Hepatic stellate cell (primary cell): ENCODE measurements at regions not wholly inside any gene's neighbourhood (a gene's known extent, or its start where the extent isn't known, plus 50 kb on each side); places are given as distances from the start of the nearest gene placed in this dataset.

Experiments used
- DNase-seq: peaks from one replicate; pipeline ENCODE4 v3.0.0; 2011; ENCODE audit warnings: low spot score

DNA sequence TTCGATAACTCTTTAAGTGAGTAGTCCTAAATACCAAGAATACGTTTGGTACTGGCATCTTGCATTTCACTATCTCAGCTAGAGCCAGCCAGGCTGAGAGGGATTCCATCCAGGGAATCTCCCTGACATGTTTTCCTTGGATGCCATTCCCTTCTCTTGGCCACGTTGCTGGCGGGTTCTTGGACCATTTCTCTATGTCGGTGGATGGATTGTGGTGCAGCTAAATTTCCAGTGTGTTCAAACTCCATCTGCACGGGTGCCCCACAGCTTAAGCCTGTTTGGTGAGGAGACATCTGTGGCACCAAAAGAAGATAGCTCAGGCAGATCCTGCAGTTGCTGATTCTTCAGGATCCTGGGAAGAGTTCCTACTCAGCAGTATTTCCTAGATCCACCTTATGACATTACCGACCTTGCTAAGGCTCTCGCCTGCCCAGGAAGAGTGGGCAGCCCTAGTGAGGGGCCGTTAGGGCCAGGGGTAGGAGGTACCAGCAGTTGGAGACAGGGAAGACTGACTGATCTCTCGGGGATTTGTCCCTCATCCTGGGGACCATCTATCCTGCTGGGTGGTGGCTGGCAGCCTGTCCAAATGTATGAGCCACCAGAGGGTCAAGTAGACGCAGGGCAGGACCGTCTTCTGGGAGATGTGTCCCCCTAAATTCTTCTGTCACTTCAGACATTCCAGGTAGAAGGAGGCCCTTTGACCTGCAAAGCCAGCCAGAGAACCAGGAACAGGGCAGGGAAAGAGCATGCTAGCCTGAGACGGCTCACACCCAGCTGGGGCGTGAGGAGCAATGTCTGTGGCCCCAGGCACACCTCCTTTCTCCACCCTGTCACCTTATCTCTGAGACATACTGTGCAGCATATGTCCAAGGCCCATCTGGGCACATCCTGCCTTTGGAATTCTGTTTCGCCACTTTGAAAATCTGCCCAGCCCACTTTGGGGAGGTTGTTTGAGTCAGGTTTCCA, 72.6 kb upstream of the CAPRIN2 start:
- no peak for DNase-seq

DNA sequence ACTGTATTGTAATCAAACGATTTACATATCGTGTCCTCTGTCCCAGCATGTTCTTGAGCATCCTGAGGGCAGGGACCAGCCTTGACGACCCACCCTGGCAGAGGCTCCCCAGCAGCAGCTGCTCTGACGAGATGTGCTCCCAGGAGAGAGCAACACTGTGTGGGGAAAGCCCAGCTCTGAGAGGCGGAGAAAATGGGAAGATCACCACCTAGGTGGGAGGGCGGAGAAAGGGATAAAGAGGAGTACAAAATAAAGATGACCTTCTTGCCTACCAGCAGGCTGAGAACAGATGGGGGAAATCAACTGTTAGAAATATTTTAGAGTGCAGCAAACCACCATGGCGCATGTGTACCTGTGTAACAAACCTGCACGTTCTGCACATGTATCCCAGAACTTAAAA, 71.5 kb upstream of the CAPRIN2 start:
- no peak for DNase-seq

DNA sequence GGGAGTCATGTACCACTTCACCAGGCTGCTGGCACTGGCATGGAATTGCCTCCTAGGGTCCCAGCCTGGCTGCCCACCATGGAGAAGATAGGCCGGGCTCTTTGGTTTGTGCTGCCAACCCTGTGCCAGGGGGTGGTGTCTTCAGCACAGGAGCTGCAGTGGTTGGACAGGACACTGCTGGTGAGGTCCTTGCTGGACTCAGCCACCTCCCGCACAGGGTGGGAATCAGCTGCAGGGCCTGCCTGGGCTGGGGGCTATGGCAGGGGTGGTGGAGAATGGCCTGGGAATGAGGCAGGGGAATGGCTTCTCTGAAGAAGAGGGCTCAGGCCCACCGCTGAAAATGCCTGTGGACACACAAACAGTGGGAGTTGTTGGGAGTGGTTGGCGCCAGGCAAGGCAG, 70.6 kb upstream of the CAPRIN2 start:
- DNase-seq: no peak

DNA sequence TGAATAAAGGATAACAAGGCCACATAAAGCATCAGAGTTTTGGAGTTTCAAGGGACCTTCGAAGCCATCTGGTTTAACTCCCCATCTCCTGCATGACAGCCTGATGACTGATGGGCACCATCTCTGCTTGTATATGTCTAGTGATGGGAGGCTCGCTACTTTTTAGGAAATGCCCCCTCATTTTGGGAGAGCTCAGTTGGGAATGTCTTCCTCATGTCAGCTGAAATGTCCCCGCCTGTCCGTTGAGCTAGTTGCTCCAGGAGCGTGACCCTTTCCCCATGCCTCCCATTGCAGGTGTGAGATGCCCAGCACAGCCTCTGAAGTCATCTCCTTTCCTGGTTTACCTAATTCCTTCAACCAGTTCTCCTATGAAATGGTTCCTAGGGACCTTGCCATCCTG, 69.6 kb upstream of the CAPRIN2 start:
- no peak for DNase-seq

DNA sequence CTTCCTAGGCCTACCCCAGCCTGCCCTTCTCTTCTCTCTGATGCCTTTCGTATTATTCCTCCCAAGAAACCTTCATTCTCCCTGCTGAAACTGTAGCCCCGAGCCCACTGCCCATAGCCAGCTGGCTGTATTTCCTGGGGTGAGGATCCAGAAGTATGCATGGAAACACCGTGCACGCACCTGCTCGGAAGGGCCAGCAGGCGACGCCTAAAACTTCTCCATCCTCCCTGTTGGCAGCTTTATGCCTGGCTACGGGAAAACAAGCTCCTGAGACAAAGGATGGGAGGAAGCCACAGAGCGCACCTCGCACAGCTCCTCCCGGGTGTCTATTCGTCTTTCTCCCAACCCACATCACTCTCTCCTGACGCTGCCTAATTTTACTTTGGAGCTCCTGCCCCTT, 69.0 kb upstream of the CAPRIN2 start:
- DNase-seq: no peak

DNA sequence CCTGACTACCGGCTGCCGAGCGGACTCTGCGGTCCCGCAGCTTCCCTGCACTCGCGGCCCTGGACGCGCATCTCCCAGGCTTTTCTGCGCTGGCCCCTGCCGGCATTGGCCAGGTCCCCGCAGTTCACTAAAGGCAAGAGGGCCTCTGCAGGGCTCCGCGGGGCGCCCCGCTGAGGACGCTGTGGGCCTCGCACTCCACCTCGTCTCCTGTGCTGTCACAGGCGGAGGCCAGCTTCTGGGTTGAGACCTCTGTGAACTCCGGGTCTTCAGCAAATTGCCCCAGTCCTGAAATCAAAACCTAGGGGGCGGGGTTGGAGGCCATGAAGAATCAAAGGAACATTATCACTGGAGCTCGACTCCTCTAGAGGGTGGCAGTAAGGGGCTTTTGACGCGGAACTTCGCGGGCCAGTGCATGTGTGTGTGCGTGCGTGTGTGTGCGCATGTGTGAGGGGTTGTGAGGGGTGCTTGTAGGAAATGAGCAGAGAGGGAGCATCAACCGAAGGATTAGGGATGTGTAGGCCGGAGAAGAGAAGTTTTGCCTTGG, 68.5 kb upstream of the CAPRIN2 start:
- DNase-seq: peak; percentile 32

DNA sequence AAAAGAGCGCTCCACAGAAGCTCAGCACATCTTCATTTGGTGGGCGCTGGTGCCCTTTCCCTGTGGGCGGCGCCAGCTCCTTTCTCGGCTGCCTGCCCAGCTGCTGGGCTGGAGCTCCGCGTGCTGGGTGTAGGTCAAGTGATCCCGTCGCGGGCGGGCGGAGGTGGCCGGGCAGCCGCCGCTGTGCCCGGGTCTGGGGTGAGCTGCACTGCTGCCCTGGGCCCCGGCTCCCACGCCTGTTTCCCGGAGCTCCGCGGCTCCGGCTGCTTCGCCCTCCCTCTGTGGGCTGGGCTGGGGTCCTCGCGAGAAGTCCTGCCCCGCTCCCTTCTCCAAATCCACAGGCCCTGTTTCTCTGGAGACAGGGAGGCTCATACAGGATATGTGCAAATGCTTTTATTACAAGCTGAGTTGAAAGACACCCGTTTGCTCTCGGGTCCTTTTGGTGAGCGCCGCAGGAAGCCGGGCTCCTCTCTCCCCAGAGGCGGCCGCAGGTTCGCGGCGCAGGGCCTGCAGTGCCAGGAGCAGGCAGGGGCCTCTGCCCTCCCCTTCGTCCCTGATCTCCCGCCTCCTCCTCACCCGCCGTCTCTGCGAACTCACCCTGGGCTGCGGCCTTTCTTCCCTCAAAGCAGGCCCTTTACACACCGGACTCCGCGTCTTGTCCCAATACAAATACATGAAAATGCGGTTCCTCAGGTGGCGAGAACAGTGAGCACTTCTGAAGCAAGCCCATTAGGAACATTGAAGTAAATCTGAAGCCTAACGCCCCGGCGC, 67.8 kb upstream of the CAPRIN2 start:
- peak; percentile 57 for DNase-seq

DNA sequence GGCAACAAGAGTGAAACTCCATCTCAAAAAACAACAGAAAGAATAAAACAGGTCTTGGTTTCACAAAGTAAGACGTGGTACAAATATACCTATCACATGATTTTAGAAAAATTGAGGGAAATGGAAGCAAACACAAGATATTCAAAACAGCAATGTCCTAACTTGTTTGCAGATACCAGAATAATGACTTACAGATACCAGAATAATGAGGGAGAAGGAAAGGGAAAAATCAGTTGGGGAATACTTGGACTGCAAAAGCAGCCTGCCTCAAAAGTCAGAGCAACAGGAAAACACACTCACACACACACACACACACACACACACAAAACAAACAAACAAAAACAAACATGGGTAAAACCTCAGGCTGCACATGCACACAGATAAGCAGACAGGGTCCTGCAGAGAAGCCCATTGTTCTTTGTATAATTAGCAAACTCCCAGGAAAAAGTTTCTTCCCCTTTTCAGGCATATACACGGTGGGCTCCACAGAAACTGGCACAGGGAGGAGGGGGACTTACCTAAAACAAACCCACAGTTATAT, 65.7 kb upstream of the CAPRIN2 start:
- DNase-seq: no peak

DNA sequence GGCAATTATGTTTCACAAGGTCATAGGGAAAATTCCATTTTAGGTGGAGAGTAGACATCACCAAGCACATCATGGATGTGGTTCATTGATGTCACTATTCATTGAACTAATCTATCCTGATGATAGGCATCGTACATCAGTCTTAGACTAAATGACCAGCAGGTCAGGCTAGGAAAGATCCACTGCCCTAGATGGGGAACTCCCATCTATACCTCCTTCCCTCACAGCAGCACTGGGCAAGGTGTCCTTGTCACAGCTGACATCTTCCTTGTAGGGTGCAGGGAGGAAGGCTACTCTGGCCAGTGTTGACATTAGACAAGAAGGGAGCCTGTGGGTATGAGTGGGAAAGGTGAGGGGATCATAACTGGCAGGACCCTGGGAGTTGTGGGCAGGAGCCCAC, 63.8 kb upstream of the CAPRIN2 start:
- DNase-seq: no peak

DNA sequence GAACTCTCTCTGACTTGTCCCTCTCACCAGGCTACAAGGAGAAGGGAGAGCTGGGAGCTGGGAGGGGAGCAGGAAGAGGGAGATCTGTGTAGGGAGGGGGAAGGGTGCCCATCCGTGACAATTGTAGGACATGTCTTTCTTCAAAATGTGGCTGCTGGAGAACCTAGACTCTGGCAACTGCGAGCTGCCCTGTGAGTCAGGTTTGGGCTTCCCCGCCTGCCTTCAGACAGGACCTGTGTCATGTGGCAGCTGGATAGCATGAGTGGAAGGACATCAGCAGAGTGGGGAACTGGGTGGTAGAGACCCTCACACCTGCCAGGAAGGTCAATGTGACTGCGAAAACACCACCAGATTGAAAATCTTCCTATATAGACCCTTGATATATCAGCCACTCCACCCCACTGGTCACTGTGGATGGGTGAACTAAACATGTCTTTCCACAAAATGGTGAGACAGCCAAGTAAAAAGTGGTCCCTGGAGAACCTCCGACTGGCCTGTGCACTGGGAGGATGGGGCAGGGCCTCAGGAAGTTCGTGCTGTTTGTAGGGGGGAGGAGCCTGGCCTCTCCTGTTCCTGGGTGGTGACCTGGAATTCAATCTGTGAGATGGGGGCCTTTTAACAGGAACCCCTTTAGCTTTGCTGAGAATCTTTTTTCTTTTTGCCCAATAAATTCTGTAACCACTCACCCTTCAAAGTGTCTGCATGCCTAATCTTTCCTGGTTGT, 62.2 kb upstream of the CAPRIN2 start:
- no peak for DNase-seq

DNA sequence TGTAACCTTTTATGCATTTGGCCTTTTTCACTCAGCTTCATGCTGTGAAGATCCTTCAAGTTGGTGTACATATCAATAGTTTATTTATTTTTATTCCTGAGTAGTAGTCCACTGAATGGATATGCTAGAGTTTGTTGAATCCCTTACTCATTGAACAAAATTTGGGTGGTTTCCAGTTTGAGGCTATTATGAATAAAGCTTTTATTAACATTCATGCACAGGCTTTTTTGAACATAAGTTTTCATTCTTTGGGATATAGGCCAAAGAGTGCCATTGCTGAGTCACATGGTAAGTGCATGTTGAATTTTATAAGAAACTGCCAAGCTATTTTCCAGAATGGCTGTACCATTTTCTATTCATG, 59.5 kb upstream of the CAPRIN2 start:
- DNase-seq: no peak

DNA sequence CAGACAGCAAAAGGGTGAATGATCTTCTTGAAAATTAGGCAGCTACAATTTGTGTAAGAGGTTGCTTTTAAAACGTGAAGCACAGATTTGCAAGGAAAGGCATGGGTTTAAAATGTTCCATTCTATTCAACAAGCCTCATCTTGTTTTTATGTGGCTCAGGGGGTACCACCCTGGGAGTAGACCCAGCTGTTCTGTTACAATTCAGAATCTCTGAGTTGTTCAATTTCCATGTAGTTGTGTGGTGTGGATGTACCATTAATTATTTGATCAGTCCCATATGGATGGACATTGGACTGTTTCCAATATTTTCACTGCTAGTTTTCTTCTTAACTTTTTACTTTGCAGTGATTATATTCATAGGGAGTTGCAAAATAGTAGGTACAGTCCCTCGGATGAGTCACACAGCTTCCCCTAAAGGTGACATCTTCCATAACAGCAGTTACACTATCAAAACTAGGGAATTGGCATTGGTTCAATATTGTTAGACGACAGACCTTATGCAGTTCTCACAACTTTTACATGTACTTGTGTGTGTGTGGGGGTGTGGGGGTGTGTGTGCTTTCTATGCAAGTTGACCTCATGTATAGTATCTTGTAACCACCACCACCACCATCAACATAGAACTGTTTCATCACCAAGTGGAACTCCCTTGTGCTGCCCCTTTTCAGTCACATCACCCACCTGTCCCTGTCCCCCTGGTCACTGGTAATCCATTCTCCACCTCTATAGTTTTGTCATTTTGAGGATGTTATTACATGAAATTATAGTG, 59.0 kb upstream of the CAPRIN2 start:
- no peak for DNase-seq

DNA sequence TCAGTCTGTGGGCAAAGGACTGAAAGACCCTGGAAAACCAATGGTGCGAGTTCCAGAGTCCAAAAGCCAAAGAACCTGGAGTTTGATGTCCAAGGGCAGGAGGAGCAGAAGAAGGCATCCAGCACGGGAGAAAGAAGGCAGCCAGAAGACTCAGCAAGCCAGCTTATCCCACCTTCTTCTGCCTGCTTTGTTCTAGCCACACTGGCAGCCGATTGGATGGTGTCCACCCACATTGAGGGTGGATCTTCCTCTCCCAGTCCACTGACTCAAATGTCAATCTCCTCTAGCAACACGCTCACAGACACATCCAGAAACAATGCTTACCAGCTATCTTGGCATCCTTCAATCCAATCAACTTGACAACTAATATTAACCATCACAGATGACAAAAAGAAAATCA, 57.2 kb upstream of the CAPRIN2 start:
- DNase-seq: no peak

DNA sequence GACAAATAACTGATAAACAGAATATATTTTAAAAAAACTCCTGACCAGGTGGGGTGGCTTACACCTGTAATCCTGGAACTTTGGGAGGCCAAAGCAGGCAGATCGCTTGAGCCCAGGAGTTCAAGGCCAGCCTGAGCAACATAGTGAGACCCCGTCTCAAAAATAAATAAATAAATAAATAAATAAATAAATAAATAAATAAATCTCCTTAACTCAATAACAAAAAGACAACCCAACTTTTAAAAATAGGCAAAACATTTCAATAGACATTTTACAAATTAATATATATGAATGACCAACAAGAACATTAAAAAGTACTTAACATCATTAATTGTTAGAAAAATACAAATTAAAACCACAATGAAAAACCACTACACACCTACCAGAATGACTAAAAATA, 56.2 kb upstream of the CAPRIN2 start:
- no peak for DNase-seq

DNA sequence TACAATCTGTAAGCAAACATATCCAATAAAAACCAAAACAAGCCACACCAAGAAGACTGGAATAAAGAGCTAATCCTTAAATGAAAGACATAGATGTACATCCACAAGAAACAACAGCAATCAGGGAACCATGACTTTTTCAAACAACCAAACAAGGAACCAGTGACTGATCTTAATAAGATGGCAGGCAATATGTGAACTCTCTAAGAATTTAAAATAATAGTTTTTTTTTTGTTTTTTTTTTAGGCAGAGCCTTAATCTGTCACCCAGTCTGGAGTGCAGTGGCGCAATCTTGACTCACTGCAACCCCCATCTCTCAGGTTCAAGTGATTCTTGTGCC, 52.9 kb upstream of the CAPRIN2 start:
- DNase-seq: no peak

DNA sequence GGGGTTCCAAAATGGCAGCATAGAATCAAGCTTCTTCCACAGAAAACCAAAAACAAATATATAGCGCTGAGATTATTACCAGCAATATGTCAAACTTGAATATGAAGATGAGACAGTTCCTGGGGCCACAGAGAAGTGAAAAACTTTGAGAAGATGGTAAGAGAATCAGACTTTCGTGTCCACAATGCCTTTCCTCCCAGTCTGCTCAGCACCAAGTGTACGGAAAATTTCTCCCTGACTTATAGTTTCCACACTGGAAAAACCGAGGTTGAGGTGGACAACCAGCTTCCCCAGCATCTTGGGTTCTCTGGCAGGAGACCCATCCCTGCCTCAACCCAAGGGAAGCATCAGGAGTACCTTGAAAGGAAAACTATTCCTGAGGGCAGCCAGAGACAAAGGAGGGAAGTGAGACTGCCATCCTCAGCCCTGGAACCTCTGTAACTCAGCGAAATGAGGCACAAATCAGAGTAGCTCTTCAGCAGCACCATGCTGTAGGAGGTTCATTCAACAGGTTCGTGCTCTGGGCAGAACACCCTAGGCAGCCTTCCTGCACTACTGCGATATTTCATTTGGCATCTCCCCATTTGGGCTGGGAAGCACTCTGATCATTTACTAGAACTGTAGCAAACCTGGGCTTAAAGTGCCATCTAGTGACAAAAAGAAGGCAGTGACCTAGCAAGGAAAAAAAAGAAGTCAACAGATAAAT, 52.4 kb upstream of the CAPRIN2 start:
- peak; percentile 35 for DNase-seq

DNA sequence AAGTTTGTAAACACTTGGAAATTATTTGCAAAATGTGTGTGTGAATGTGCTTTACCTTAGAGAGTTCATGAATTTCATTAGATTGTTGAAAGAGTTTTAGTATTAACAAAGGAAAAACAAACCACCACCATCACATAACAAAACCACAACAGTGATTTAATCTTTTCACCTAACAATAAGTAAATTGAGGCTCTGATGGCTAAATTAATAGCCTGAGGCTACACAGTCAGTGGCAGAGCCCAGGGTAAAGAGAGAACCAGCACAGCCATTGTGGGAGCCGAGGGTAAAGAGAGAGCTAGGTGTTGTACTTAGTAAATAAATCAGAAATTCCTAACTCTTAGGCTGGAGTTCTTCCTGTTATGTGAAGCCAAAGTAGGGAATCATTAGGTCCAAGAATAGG, 51.2 kb upstream of the CAPRIN2 start:
- DNase-seq: no peak
